ENCODE measurements at regions not wholly inside any gene's neighbourhood (a gene's known extent, or its start where the extent isn't known, plus 50 kb on each side); places are given as distances from the start of the nearest gene placed in this dataset.

GRCh38 chr14:66088656-66089055 lies 397.5 kb upstream of the CCDC196 start:
- no peak for DNase-seq
- H3K4me3 ChIP-seq, result no peak overlapping the region
- no peaks in the 10 kb centered on the region for H3K9me3 ChIP-seq (replicated peaks in 1 of 3)
- no peaks in the 10 kb centered on the region for H3K36me3 ChIP-seq (replicated peaks in 1 of 2)
- intact Hi-C loops (cut with DNase I), result no loop called here
- TF ChIP-seq POLR2A (IDR thresholded peaks at IDR 0.05) (no peak), CTCF (IDR thresholded peaks at IDR 0.05) (no peak)
- WGBS, 4 donors, result 74 to 81% (median 78%) methylated on average over 3 of the region's 3 CpGs
- H3K4me1 ChIP-seq (replicated peaks in 1 of 2), result no peaks in the 10 kb centered on the region
- H3K27me3 ChIP-seq, result no peaks in the 10 kb centered on the region
- H3K27ac ChIP-seq, result no peak overlapping the region

- H3K36me3 ChIP-seq (replicated peaks in 1 of 2), result no peaks in the 10 kb centered on the region
- no peak for TF ChIP-seq CTCF (IDR thresholded peaks at IDR 0.05)
- TF ChIP-seq POLR2A (IDR thresholded peaks at IDR 0.05), result no peak
- H3K27ac ChIP-seq, result no peak overlapping the region
- intact Hi-C loops (cut with DNase I), result no loop called here
- no peaks in the 10 kb centered on the region for H3K27me3 ChIP-seq
- no peaks in the 10 kb centered on the region for H3K9me3 ChIP-seq (replicated peaks in 1 of 3)
- no peaks in the 10 kb centered on the region for H3K4me1 ChIP-seq (replicated peaks in 1 of 2)
- WGBS, 4 donors, result 81 to 94% (median 88%) methylated on average over 1 of the region's 1 CpG
- no peak overlapping the region for H3K4me3 ChIP-seq
- DNase-seq, result no peak
Measured at GRCh38 chr14:66092206-66092605, 394.0 kb upstream of the CCDC196 start.

- no peak for TF ChIP-seq CTCF (IDR thresholded peaks at IDR 0.05)
- TF ChIP-seq POLR2A (IDR thresholded peaks at IDR 0.05), result no peak
- no peak overlapping the region for H3K27ac ChIP-seq
- no peak overlapping the region for H3K4me3 ChIP-seq
- H3K4me1 ChIP-seq (replicated peaks in 1 of 2), result no peaks in the 10 kb centered on the region
- no peak for DNase-seq
- WGBS, 4 donors, result 91 to 96% (median 94%) methylated on average over 11 to 12 of the region's 12 CpGs
- intact Hi-C loops (cut with DNase I), result no loop called here
- H3K27me3 ChIP-seq, result no peaks in the 10 kb centered on the region
- H3K36me3 ChIP-seq (replicated peaks in 1 of 2), result no peaks in the 10 kb centered on the region
- H3K9me3 ChIP-seq (replicated peaks in 1 of 3), result no peaks in the 10 kb centered on the region
Measured at GRCh38 chr14:66092748-66093147, 393.4 kb upstream of the CCDC196 start.

GRCh38 chr14:66094001-66094727 lies 392.0 kb upstream of the CCDC196 start:
- TF ChIP-seq CTCF (IDR thresholded peaks at IDR 0.05), result no peak
- no peak for TF ChIP-seq POLR2A (IDR thresholded peaks at IDR 0.05)
- no peak overlapping the region for H3K4me3 ChIP-seq
- DNase-seq, result no peak
- intact Hi-C loops (cut with DNase I), result no loop called here
- WGBS, 4 donors, result 82 to 92% (median 89%) methylated on average over 3 to 38 of the region's 38 CpGs
- H3K27ac ChIP-seq, result no peak overlapping the region
- no peaks in the 10 kb centered on the region for H3K4me1 ChIP-seq (replicated peaks in 1 of 2)
- no peaks in the 10 kb centered on the region for H3K9me3 ChIP-seq (replicated peaks in 1 of 3)
- no peaks in the 10 kb centered on the region for H3K36me3 ChIP-seq (replicated peaks in 1 of 2)
- no peaks in the 10 kb centered on the region for H3K27me3 ChIP-seq
